Mucosa of gallbladder (tissue), 1 donor: ENCODE measurements at regions not wholly inside any gene's neighbourhood (a gene's known extent, or its start where the extent isn't known, plus 50 kb on each side); places are given as distances from the start of the nearest gene placed in this dataset.

Experiments
- DNase-seq: peaks from one replicate; pipeline ENCODE4 v3.0.0-alpha.2; 2020; ENCODE audit warnings: low spot score
- donor health status: DM: no; HTN: no; CAD: no.

- DNase-seq = no peak
Measured at GRCh38 chrX:95585321-95585720, 1099.3 kb upstream of the DIAPH2 start.

GRCh38 chrX:95612350-95612749 lies 1072.3 kb upstream of the DIAPH2 start:
- DNase-seq = no peak

GRCh38 chrX:95622200-95622599 lies 1062.4 kb upstream of the DIAPH2 start:
- peak; percentile 12 for DNase-seq

GRCh38 chrX:95626748-95627147 lies 1057.9 kb upstream of the DIAPH2 start:
- no peak for DNase-seq

- no peak for DNase-seq
Measured at GRCh38 chrX:95628796-95629195, 1055.8 kb upstream of the DIAPH2 start.

- no peak for DNase-seq
Measured at GRCh38 chrX:95629737-95630136, 1054.9 kb upstream of the DIAPH2 start.

GRCh38 chrX:95640226-95640625 lies 1044.4 kb upstream of the DIAPH2 start:
- no peak for DNase-seq

GRCh38 chrX:95645738-95646137 lies 1038.9 kb upstream of the DIAPH2 start:
- no peak for DNase-seq

GRCh38 chrX:95662200-95662599 lies 1022.4 kb upstream of the DIAPH2 start:
- DNase-seq = no peak

- DNase-seq = no peak
Measured at GRCh38 chrX:95666056-95666455, 1018.6 kb upstream of the DIAPH2 start.

- no peak for DNase-seq
Measured at GRCh38 chrX:95675011-95675410, 1009.6 kb upstream of the DIAPH2 start.

GRCh38 chrX:95675794-95676193 lies 1008.8 kb upstream of the DIAPH2 start:
- no peak for DNase-seq

- DNase-seq = no peak
Measured at GRCh38 chrX:95678679-95679078, 1006.0 kb upstream of the DIAPH2 start.

- no peak for DNase-seq
Measured at GRCh38 chrX:95693365-95693764, 991.3 kb upstream of the DIAPH2 start.

- no peak for DNase-seq
Measured at GRCh38 chrX:95703696-95704095, 980.9 kb upstream of the DIAPH2 start.

- DNase-seq = no peak
Measured at GRCh38 chrX:95716841-95717240, 967.8 kb upstream of the DIAPH2 start.

- no peak for DNase-seq
Measured at GRCh38 chrX:95718746-95719145, 965.9 kb upstream of the DIAPH2 start.

- DNase-seq = no peak
Measured at GRCh38 chrX:95721011-95721410, 963.6 kb upstream of the DIAPH2 start.

- DNase-seq = no peak
Measured at GRCh38 chrX:95728446-95728845, 956.2 kb upstream of the DIAPH2 start.

- no peak for DNase-seq
Measured at GRCh38 chrX:95729401-95729800, 955.2 kb upstream of the DIAPH2 start.

- no peak for DNase-seq
Measured at GRCh38 chrX:95733426-95733825, 951.2 kb upstream of the DIAPH2 start.

- DNase-seq = no peak
Measured at GRCh38 chrX:95754411-95754810, 930.2 kb upstream of the DIAPH2 start.

- no peak for DNase-seq
Measured at GRCh38 chrX:95760356-95760755, 924.3 kb upstream of the DIAPH2 start.

GRCh38 chrX:95762716-95763115 lies 921.9 kb upstream of the DIAPH2 start:
- no peak for DNase-seq

- DNase-seq = no peak
Measured at GRCh38 chrX:95764972-95765451, 919.6 kb upstream of the DIAPH2 start.
